ENCODE measurements at regions not wholly inside any gene's neighbourhood (a gene's known extent, or its start where the extent isn't known, plus 50 kb on each side); places are given as distances from the start of the nearest gene placed in this dataset.
A peak's percentile ranks its signal among the peaks of the same experiment; 100 is the strongest.

- Histone ChIP-seq H3K27me3 (replicated peaks in 1 of 4; ENCODE audit: control insufficient read depth in 3 of 4, extremely low read depth in 1 of 4, insufficient read depth in 3 of 4, low read length in 3 of 4) (no peaks in the 10 kb centered on the region), H2BK120ac (replicated peaks; ENCODE audit: low read depth, low read length) (no peak overlapping the region), H4K20me1 (replicated peaks in 1 of 2; ENCODE audit: control insufficient read depth in 1 of 2, insufficient read depth in 2 of 2, low read length in 2 of 2) (no peaks in the 10 kb centered on the region), H3K9me3 (ENCODE audit: insufficient read depth in 2 of 2, low read depth in 1 of 2, low read length in 1 of 2) (peaks cover 0 to 8% of the 10 kb centered on the region in 2 experiments; a peak in 1 of 4 replicates), H3K4me3 (ENCODE audit: extremely low read depth in 1 of 4, insufficient read depth in 2 of 4, low read depth in 3 of 4, low read length in 4 of 4) (no peak overlapping the region), H3K4me1 (replicated peaks in 1 of 4; ENCODE audit: control insufficient read depth in 3 of 4, insufficient read depth in 4 of 4, low read length in 3 of 4) (peaks cover 7 to 23% (median 17%) of the 10 kb centered on the region in 4 experiments), H2AK5ac (ENCODE audit: low read depth, low read length) (no peak overlapping the region), H2BK20ac (ENCODE audit: low read length) (0 out of 2 replicates have a peak overlapping the region, but pooled peaks have one; percentile 13), H3K27ac (ENCODE audit: low read depth, low read length) (no peak overlapping the region), H2BK15ac (ENCODE audit: low read length) (no peak overlapping the region), H3K9ac (replicated peaks in 1 of 4; ENCODE audit: extremely low read depth in 1 of 4, low read depth in 3 of 4, low read length in 3 of 4) (no peak overlapping the region), H4K91ac (replicated peaks; ENCODE audit: insufficient read length, low read length) (no peak overlapping the region), H4K5ac (ENCODE audit: insufficient read length, low read depth, low read length) (no peak overlapping the region), H3K23ac (ENCODE audit: insufficient read length) (no peak overlapping the region), H3K56ac (replicated peaks; ENCODE audit: insufficient read length, low read depth, low read length) (no peak overlapping the region), H3K79me2 (ENCODE audit: control insufficient read depth in 1 of 2, insufficient read depth in 2 of 2, low read length in 2 of 2) (no peaks in the 10 kb centered on the region), H3K4ac (replicated peaks; ENCODE audit: insufficient read length, low read depth, low read length) (peak overlapping the region; percentile 6), H3K36me3 (ENCODE audit: control insufficient read depth in 2 of 4, insufficient read depth in 4 of 4, low read length in 3 of 4) (peaks cover 0 to 6% (median 0%) of the 10 kb centered on the region in 4 experiments; a peak in 2 of 8 replicates), H3K79me1 (ENCODE audit: low read depth, low read length) (no peaks in the 10 kb centered on the region), H4K8ac (ENCODE audit: extremely low read depth, insufficient read depth, low read length) (no peak overlapping the region), H3K4me2 (ENCODE audit: insufficient read depth in 1 of 2, low read depth in 2 of 2, low read length in 2 of 2) (no peak overlapping the region), H3K14ac (ENCODE audit: insufficient read length) (no peak overlapping the region), H2BK5ac (ENCODE audit: low read depth, low read length) (no peak overlapping the region), H3K18ac (ENCODE audit: extremely low read depth, low read length) (no peak overlapping the region), H3K23me2 (ENCODE audit: low read depth, low read length) (no peaks in the 10 kb centered on the region), H2BK12ac (ENCODE audit: low read depth, low read length) (no peak overlapping the region), H2AFZ (ENCODE audit: low read length) (no peak overlapping the region)
- ChIA-PET CTCF (ENCODE audit: partially characterized antibody) (interaction anchor here (0.9 to 1.2 kb wide), 2 partner anchors 29 to 76 kb away, joined by 3 read pairs; no protein-coding TSS in a partner anchor), POLR2A (ENCODE audit: partially characterized antibody) (interaction anchor here (0.5 kb wide), 1 partner anchor 10 kb away, joined by 3 read pairs; no protein-coding TSS in a partner anchor)
- DNase-seq (ENCODE audit: low read depth in 1 of 2, low spot score in 2 of 2) (no peak), FAIRE-seq (no peak)
- no peak for TF ChIP-seq BCL11A (IDR thresholded peaks at IDR 0.05; ENCODE audit: low read depth in 2 of 2, low read length in 2 of 2)
- TF ChIP-seq ATF2 (IDR thresholded peaks at IDR 0.05; ENCODE audit: low read length), result no peak
- no peak for TF ChIP-seq FOSL1 (IDR thresholded peaks at IDR 0.05; ENCODE audit: insufficient read depth, low read depth, low read length)
- TF ChIP-seq RXRA (IDR thresholded peaks at IDR 0.05; ENCODE audit: insufficient read depth, low read depth, low read length), result no peak
- TF ChIP-seq EGR1 (IDR thresholded peaks at IDR 0.05; ENCODE audit: borderline replicate concordance, low read depth, low read length), result no peak
- TF ChIP-seq HDAC2 (IDR thresholded peaks at IDR 0.05; ENCODE audit: borderline replicate concordance in 1 of 2, low read depth in 2 of 2, low read length in 2 of 2), result no peak
- 87% methylated on average over 2 of the region's 2 CpGs; no CpG with 5 or more reads in 1 of the 2 experiments for WGBS, 2 experiments (ENCODE audit: extremely low coverage in 1 of 2, insufficient coverage in 1 of 2, insufficient read length in 1 of 2, insufficient replicate concordance in 2 of 2, low coverage in 1 of 2, low lambda C conversion rate in 2 of 2, missing lambda C conversion rate in 1 of 2)
These were observed 144.5 kb downstream of the PSAT1 start for GRCh38 chr9:78441396-78441795.
